ENCODE measurements at regions not wholly inside any gene's neighbourhood (a gene's known extent, or its start where the extent isn't known, plus 50 kb on each side); places are given as distances from the start of the nearest gene placed in this dataset.
A peak's percentile ranks its signal among the peaks of the same experiment; 100 is the strongest.

GRCh38 chr5:171603591-171603990, 182.0 kb upstream of the SMIM23 start:
- H3K4me2 ChIP-seq: no peak overlapping the region
- H3K4me1 ChIP-seq: no peaks in the 10 kb centered on the region
- POLR2A ChIA-PET: no interaction called here
- 48% methylated on average over 2 of the region's 2 CpGs for WGBS (ENCODE audit: missing lambda C conversion rate)
- no peak overlapping the region for H3K4me3 ChIP-seq
- TF ChIP-seq POLR2AphosphoS2 (conservative IDR thresholded peaks at IDR 0.05; ENCODE audit: low read length) (no peak), CTCF (IDR thresholded peaks at IDR 0.05) (no peak), JUNB (IDR thresholded peaks at IDR 0.05) (no peak), EHF (CRISPR knock-in tag; IDR thresholded peaks at IDR 0.05) (no peak), E2F6 (IDR thresholded peaks at IDR 0.05; ENCODE audit: borderline replicate concordance, low read depth) (no peak), ELK1 (IDR thresholded peaks at IDR 0.05; ENCODE audit: low read depth, low read length) (no peak), RARB (CRISPR knock-in tag; IDR thresholded peaks at IDR 0.05) (no peak), JUN (IDR thresholded peaks at IDR 0.05) (no peak), TFCP2L1 (CRISPR knock-in tag; IDR thresholded peaks at IDR 0.05) (no peak), NPAS2 (CRISPR knock-in tag; IDR thresholded peaks at IDR 0.05; ENCODE audit: borderline replicate concordance) (no peak), REST (IDR thresholded peaks at IDR 0.05) (no peak)
- no peak for ATAC-seq
- peaks cover 25% of the 10 kb centered on the region; the same call in 2 of the 3 replicates for H3K9me3 ChIP-seq
- DNase-seq (ENCODE audit: low read depth in 1 of 2, low spot score in 1 of 2): no peak
- no peak for FAIRE-seq
- CTCF ChIA-PET: no interaction called here
- H3K27ac ChIP-seq: no peak overlapping the region

- no peak for FAIRE-seq
- no peak overlapping the region for H3K4me3 ChIP-seq
- DNase-seq (ENCODE audit: low read depth in 1 of 2, low spot score in 1 of 2): no peak
- no peak overlapping the region for H3K4me2 ChIP-seq
- ChIA-PET POLR2A (no interaction called here), CTCF (no interaction called here)
- no peak for ATAC-seq
- peaks cover 25% of the 10 kb centered on the region; the same call in 2 of the 3 replicates for H3K9me3 ChIP-seq
- H3K27ac ChIP-seq: no peak overlapping the region
- no peaks in the 10 kb centered on the region for H3K4me1 ChIP-seq
- TF ChIP-seq PBX3 (IDR thresholded peaks at IDR 0.05): no peak
- no peak for TF ChIP-seq ZNF302 (CRISPR knock-in tag; IDR thresholded peaks at IDR 0.05)
- TF ChIP-seq BHLHE40 (IDR thresholded peaks at IDR 0.05; ENCODE audit: low read depth, low read length): no peak
Observed at GRCh38 chr5:171604195-171604594, 181.4 kb upstream of the SMIM23 start.

- POLR2A ChIA-PET: no interaction called here
- Histone ChIP-seq H3K4me1 (no peaks in the 10 kb centered on the region), H3K4me3 (no peak overlapping the region), H3K27ac (no peak overlapping the region), H3K9me3 (peaks cover 25% of the 10 kb centered on the region; the same call in 2 of the 3 replicates), H3K4me2 (no peak overlapping the region)
- FAIRE-seq (peak; percentile 49), ATAC-seq (no peak), DNase-seq (ENCODE audit: low read depth in 1 of 2, low spot score in 1 of 2) (peak in 1 of 2 experiments; percentile 48)
- CTCF ChIA-PET: interaction anchor here (0.6 to 1.8 kb wide), 8 partner anchors 8 to 252 kb away, joined by 3 to 5 read pairs (median 3); no protein-coding TSS in a partner anchor
- TF ChIP-seq EHMT2 (IDR thresholded peaks at IDR 0.05; ENCODE audit: low read depth) (no peak), NR3C1 (IDR thresholded peaks at IDR 0.05) (no peak), ELK1 (IDR thresholded peaks at IDR 0.05; ENCODE audit: low read depth, low read length) (no peak), CTCF (IDR thresholded peaks at IDR 0.05) (peak; percentile 20; the same call in 2 of the 3 replicates), FOXS1 (CRISPR knock-in tag; IDR thresholded peaks at IDR 0.05) (0 out of 2 replicates have a peak, but pooled peaks have one; percentile 26), HOXB5 (CRISPR knock-in tag; IDR thresholded peaks at IDR 0.05) (no peak), HOXB13 (CRISPR knock-in tag; IDR thresholded peaks at IDR 0.05; ENCODE audit: low read depth) (no peak), CBX8 (IDR thresholded peaks at IDR 0.05) (no peak), SMC3 (IDR thresholded peaks at IDR 0.05) (0 out of 3 replicates have a peak, but pooled peaks have one; percentile 19), ZFP36 (IDR thresholded peaks at IDR 0.05; ENCODE audit: borderline replicate concordance, partially characterized antibody) (no peak)
Observed at GRCh38 chr5:171606414-171607024, 179.1 kb upstream of the SMIM23 start.
